HCT116 (cell line): ENCODE measurements at regions not wholly inside any gene's neighbourhood (a gene's known extent, or its start where the extent isn't known, plus 50 kb on each side); places are given as distances from the start of the nearest gene placed in this dataset.

ENCODE experiments used
- ATAC-seq: fragments of 200-7000 bp; cut with Tn5 transposase; 2 replicates; pipeline ENCODE4 v1.9.1; 2020; ENCODE audit warnings: mild to moderate bottlenecking, moderate library complexity
- BruUV-seq: library from RNA; stranded (reverse); fragments of 400-500 nt; replicated peaks from 2 replicates; lab custom pipeline; 2021; lab: Mats Ljungman, UMichigan
- CTCF ChIA-PET: fragments of 300-600 bp; sonication (Branson Sonifier 250); formaldehyde crosslinking; loops from one replicate; lab custom pipeline; 2021; ENCODE audit warnings: antibody characterized with exemption; lab: Charles Lee
- POLR2A ChIA-PET: fragments of 300-600, 350-600 bp; sonication (Branson Sonifier 250); formaldehyde crosslinking; loops from one replicate; lab custom pipeline; 2021; ENCODE audit warnings: antibody characterized with exemption; lab: Charles Lee
- RAD21 ChIA-PET, 2 experiments: fragments of 300-600 bp; sonication (Branson Sonifier 250); formaldehyde crosslinking; loops; one replicate each; lab custom pipeline; 2023; ENCODE audit warnings: low total read pairs in 2 of 2; ENCODE audit not compliant: uncharacterized antibody in 2 of 2, unreplicated experiment in 2 of 2, low non-redundant PET in 1 of 2; lab: Charles Lee
- DNase-seq: peaks from one replicate; pipeline ENCODE4 v3.0.0-alpha.2; 2010; ENCODE audit warnings: low read depth, low spot score
- H2AFZ ChIP-seq: fragments of 200-600 bp; shearing (Covaris generic), sonication (generic); 2 replicates; pipeline ENCODE4 v1.6.1; 2017; ENCODE audit warnings: low read depth, mixed run types, mixed read lengths, antibody characterized with exemption, low read length; ENCODE audit not compliant: poor library complexity, severe bottlenecking
- H3K27ac ChIP-seq: 2 replicates; pipeline ENCODE4 v1.5.1; 2012; ENCODE audit warnings: low read depth, low read length
- H3K27me3 ChIP-seq: fragments of 200-600 bp; sonication (generic); 2 replicates; pipeline ENCODE4 v1.6.1; 2016; ENCODE audit warnings: mixed run types, low read length, mixed read lengths; ENCODE audit not compliant: insufficient read depth
- H3K36me3 ChIP-seq, 2 experiments: fragments of 200-500 bp in 1 of 2; fragments of 200-600 bp in 1 of 2; sonication (Bioruptor generic) in 1 of 2; sonication (generic) in 1 of 2; 2 replicates each; pipeline versions ENCODE4 v1.5.1 to v1.6.1; 2014 to 2016; ENCODE audit warnings: low read length in 2 of 2, inconsistent platforms in 1 of 2, mixed read lengths in 1 of 2, mixed run types in 1 of 2; ENCODE audit not compliant: insufficient read depth in 2 of 2, control insufficient read depth in 1 of 2
- H3K4me1 ChIP-seq, 2 experiments: fragments of 200-600 bp in 1 of 2; sonication (generic) in 1 of 2; 2 replicates each; pipeline versions ENCODE4 v1.5.1 to v1.6.1; 2012 to 2017; ENCODE audit warnings: low read length in 2 of 2, inconsistent platforms in 1 of 2, mild to moderate bottlenecking in 1 of 2, mixed read lengths in 1 of 2, mixed run types in 1 of 2, moderate library complexity in 1 of 2; ENCODE audit not compliant: insufficient read depth in 2 of 2, control insufficient read depth in 1 of 2
- H3K4me2 ChIP-seq: fragments of 200-600 bp; sonication (generic); 2 replicates; pipeline ENCODE4 v1.6.1; 2017; ENCODE audit warnings: mixed run types, low read length, mixed read lengths
- H3K4me3 ChIP-seq, 2 experiments: fragments of 200-600 bp in 1 of 2; sonication (generic) in 1 of 2; replicated peaks in 1 of 2; 2 replicates each; pipeline ENCODE4 v1.5.1; 2011 to 2016; ENCODE audit warnings: low read length in 2 of 2, control low read depth in 1 of 2, low read depth in 1 of 2, mild to moderate bottlenecking in 1 of 2, mixed read lengths in 1 of 2, mixed run types in 1 of 2
- H3K79me2 ChIP-seq: fragments of 200-600 bp; sonication (generic); 2 replicates; pipeline ENCODE4 v1.6.1; 2017; ENCODE audit warnings: mild to moderate bottlenecking, mixed run types, low read length, moderate library complexity, mixed read lengths; ENCODE audit not compliant: insufficient read depth
- H3K9ac ChIP-seq: fragments of 200-600 bp; sonication (generic); 2 replicates; pipeline ENCODE4 v1.6.1; 2016; ENCODE audit warnings: low read length, mixed read lengths
- H3K9me2 ChIP-seq: fragments of 200-600 bp; sonication (generic), shearing (Covaris generic); 2 replicates; pipeline ENCODE4 v1.6.1; 2017; ENCODE audit warnings: mixed run types, mild to moderate bottlenecking, moderate library complexity; ENCODE audit not compliant: insufficient read depth
- H3K9me3 ChIP-seq, 2 experiments: fragments of 200-500 bp in 1 of 2; fragments of 200-600 bp in 1 of 2; sonication (Bioruptor generic) in 1 of 2; sonication (generic) in 1 of 2; 2 replicates each; pipeline ENCODE4 v1.6.1; 2014 to 2017; ENCODE audit warnings: low read length in 2 of 2, mixed read lengths in 2 of 2, inconsistent platforms in 1 of 2, low read depth in 1 of 2, mild to moderate bottlenecking in 1 of 2, mixed run types in 1 of 2, moderate library complexity in 1 of 2; ENCODE audit not compliant: control insufficient read depth in 1 of 2, insufficient read depth in 1 of 2
- H4K20me1 ChIP-seq: fragments of 200-600 bp; sonication (generic), shearing (Covaris generic); 2 replicates; pipeline ENCODE4 v1.6.1; 2017; ENCODE audit warnings: mixed run types, mild to moderate bottlenecking, moderate library complexity; ENCODE audit not compliant: insufficient read depth
- EZH2 ChIP-seq: fragments of 200-600 bp; sonication (generic); IDR thresholded peaks from 2 replicates; pipeline ENCODE4 v1.6.1; 2017; ENCODE audit warnings: antibody characterized with exemption, mixed run types
- EZH2phosphoT487 ChIP-seq: fragments of 200-600 bp; IDR thresholded peaks from 2 replicates; pipeline ENCODE4 v1.6.1; 2018; ENCODE audit warnings: antibody characterized with exemption, borderline replicate concordance
- POLR2AphosphoS5 ChIP-seq: IDR thresholded peaks from 2 replicates; pipeline ENCODE4 v1.6.1; 2011; ENCODE audit warnings: mild to moderate bottlenecking, low read depth, low read length, moderate library complexity
- RAD21 ChIP-seq: IDR thresholded peaks from 2 replicates; pipeline ENCODE4 v1.6.1; 2012; ENCODE audit warnings: low read depth, mild to moderate bottlenecking
- SIN3A ChIP-seq: IDR thresholded peaks from 2 replicates; pipeline ENCODE4 v1.6.1; 2012; ENCODE audit warnings: low read depth
- SP1 ChIP-seq: IDR thresholded peaks from 2 replicates; pipeline ENCODE4 v1.6.1; 2012; ENCODE audit warnings: low read depth
- SRF ChIP-seq: IDR thresholded peaks from 2 replicates; pipeline ENCODE4 v1.6.1; 2012; ENCODE audit warnings: low read depth
- YY1 ChIP-seq: IDR thresholded peaks from 2 replicates; pipeline ENCODE4 v1.6.1; 2011; ENCODE audit warnings: low read length, low read depth, moderate library complexity, mild to moderate bottlenecking; ENCODE audit not compliant: insufficient replicate concordance; ENCODE audit errors: extremely low read depth
- ZFX ChIP-seq: fragments of 450-650 bp; IDR thresholded peaks from 2 replicates; pipeline ENCODE4 v1.6.1; 2017
- ZNF274 ChIP-seq: fragments of 200-500 bp; sonication (Bioruptor generic); IDR thresholded peaks from 2 replicates; pipeline ENCODE4 v1.6.1; 2014; ENCODE audit warnings: mild to moderate bottlenecking, low read depth, low read length, inconsistent platforms
- intact Hi-C: fragments of 100-400 bp; cut with micrococcal nuclease; formaldehyde crosslinking; loops from 2 replicates; pipeline ENCODE4 v1.10.0; 2022
- TF ChIP-seq, protein P1 (sequence below): IDR thresholded peaks from 2 replicates; pipeline ENCODE4 v1.6.1; 2012

DNA sequence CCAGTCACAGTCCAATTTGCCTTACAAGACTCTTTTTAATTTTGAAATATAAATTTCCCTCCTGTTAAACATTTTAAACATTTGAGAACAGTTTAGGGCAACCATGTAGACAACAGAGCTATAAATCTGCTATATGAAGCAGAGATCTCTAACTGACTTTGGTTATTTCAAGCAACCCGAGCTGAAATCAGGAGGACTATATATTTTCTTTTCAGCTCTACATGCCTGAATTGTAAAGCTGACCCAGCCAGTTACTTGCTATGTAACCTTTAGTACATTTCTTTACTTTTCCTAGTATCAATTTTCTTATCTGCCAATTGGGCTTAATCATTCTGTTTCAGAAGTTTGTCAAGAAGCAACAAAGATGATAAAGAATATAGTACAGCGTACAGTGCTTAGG, 457.4 kb upstream of the NECTIN3 start:
- H2AFZ ChIP-seq: no peak overlapping the region
- DNase-seq (no peak), ATAC-seq (no peak)
- POLR2A ChIA-PET: no interaction called here
- no peak overlapping the region for H3K9ac ChIP-seq
- RAD21 ChIA-PET: no interaction called here
- intact Hi-C loops: no loop called here
- H3K9me3 ChIP-seq: no peaks in the 10 kb centered on the region
- no peak overlapping the region for H3K4me2 ChIP-seq
- no TSS peak for BruUV-seq
- no peaks in the 10 kb centered on the region for H3K27me3 ChIP-seq
- TF ChIP-seq POLR2AphosphoS5 (no peak), YY1 (no peak), ZNF274 (no peak), SIN3A (no peak), SP1 (no peak), SRF (no peak), ZFX (no peak), EZH2phosphoT487 (no peak)
- no peak overlapping the region for H3K27ac ChIP-seq
- H4K20me1 ChIP-seq: no peaks in the 10 kb centered on the region
- H3K4me3 ChIP-seq: no peak overlapping the region
- H3K4me1 ChIP-seq: no peaks in the 10 kb centered on the region
- H3K79me2 ChIP-seq: no peaks in the 10 kb centered on the region
- H3K9me2 ChIP-seq: no peaks in the 10 kb centered on the region
- CTCF ChIA-PET: no interaction called here
- H3K36me3 ChIP-seq: no peaks in the 10 kb centered on the region

DNA sequence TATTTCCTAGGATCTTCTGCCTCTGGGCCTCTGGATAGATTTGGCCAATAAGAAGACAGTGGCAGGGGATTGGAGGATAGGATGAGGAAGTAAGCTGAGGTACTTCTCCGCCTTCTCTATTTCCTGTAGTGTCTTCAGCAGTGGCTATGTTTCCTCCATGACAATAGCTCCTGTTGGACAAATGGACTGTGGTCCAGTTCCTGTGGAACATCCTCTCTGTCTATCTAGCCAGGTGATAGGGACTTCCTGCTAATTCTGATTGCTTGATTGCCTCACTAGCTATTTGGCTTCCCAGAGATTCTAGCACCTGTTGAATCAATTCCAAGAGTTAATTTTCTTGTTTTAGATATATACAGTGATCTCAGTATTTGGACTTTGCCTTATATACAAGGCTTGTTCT, 456.2 kb upstream of the NECTIN3 start:
- intact Hi-C loops: no loop called here
- no peak overlapping the region for H3K4me2 ChIP-seq
- BruUV-seq: no TSS peak
- no peak overlapping the region for H2AFZ ChIP-seq
- H3K4me1 ChIP-seq: no peaks in the 10 kb centered on the region
- H3K9me3 ChIP-seq: no peaks in the 10 kb centered on the region
- H3K4me3 ChIP-seq: no peak overlapping the region
- H4K20me1 ChIP-seq: no peaks in the 10 kb centered on the region
- H3K27me3 ChIP-seq: no peaks in the 10 kb centered on the region
- no peak for TF ChIP-seq SIN3A
- no peak for TF ChIP-seq EZH2
- TF ChIP-seq EZH2phosphoT487: no peak
- TF ChIP-seq, protein P1, sequence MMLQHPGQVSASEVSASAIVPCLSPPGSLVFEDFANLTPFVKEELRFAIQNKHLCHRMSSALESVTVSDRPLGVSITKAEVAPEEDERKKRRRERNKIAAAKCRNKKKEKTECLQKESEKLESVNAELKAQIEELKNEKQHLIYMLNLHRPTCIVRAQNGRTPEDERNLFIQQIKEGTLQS: no peak
- no peak for TF ChIP-seq RAD21
- DNase-seq: no peak
- ChIA-PET RAD21 (no interaction called here), POLR2A (no interaction called here), CTCF (no interaction called here)
- no peak overlapping the region for H3K9ac ChIP-seq
- no peaks in the 10 kb centered on the region for H3K9me2 ChIP-seq
- H3K27ac ChIP-seq: no peak overlapping the region
- H3K36me3 ChIP-seq: no peaks in the 10 kb centered on the region
- ATAC-seq: no peak
- no peaks in the 10 kb centered on the region for H3K79me2 ChIP-seq
